GM12892 (cell line): ENCODE measurements at regions not wholly inside any gene's neighbourhood (a gene's known extent, or its start where the extent isn't known, plus 50 kb on each side); places are given as distances from the start of the nearest gene placed in this dataset.

Experiments used
- POLR2A ChIP-seq: IDR thresholded peaks from 2 replicates; pipeline ENCODE4 v1.6.1; 2011; ENCODE audit warnings: low read depth, low read length, control low read depth
- POLR2AphosphoS5 ChIP-seq: IDR thresholded peaks from 2 replicates; pipeline ENCODE4 v1.6.1; 2011; ENCODE audit warnings: low read depth, low read length, control low read depth
- TAF1 ChIP-seq: IDR thresholded peaks from 2 replicates; pipeline ENCODE4 v1.6.1; 2011; ENCODE audit warnings: low read depth, mild to moderate bottlenecking, control low read depth, low read length, borderline replicate concordance

- TF ChIP-seq POLR2AphosphoS5 (no peak), POLR2A (no peak), TAF1 (no peak)
Observed at GRCh38 chr1:38193040-38193439, 146.4 kb upstream of the POU3F1 start.
